HepG2 (cell line): ENCODE measurements at regions not wholly inside any gene's neighbourhood (a gene's known extent, or its start where the extent isn't known, plus 50 kb on each side); places are given as distances from the start of the nearest gene placed in this dataset.

Source experiments
- CC2D1A ChIP-seq: sonication (generic); formaldehyde crosslinking; IDR thresholded peaks from 2 replicates; pipeline ENCODE4 v1.8.1; 2023; ENCODE audit warnings: mild to moderate bottlenecking, missing genetic modification reagents
- ESRRA ChIP-seq: sonication (generic); formaldehyde crosslinking; IDR thresholded peaks from 2 replicates; pipeline ENCODE4 v1.5.1; 2020; ENCODE audit warnings: mild to moderate bottlenecking, low read depth, missing genetic modification reagents
- FOXO1 ChIP-seq: sonication (generic); formaldehyde crosslinking; IDR thresholded peaks from 2 replicates; pipeline ENCODE4 v1.4.0; 2020; ENCODE audit warnings: missing genetic modification reagents
- HMG20A ChIP-seq: IDR thresholded peaks from 2 replicates; pipeline ENCODE4 v1.6.1; 2016; ENCODE audit warnings: borderline replicate concordance
- PRMT3 ChIP-seq: sonication (generic); formaldehyde crosslinking; IDR thresholded peaks from 2 replicates; pipeline ENCODE4 v1.8.1; 2022; ENCODE audit warnings: low read depth, mild to moderate bottlenecking, moderate library complexity, missing genetic modification reagents, borderline replicate concordance
- RAD51 ChIP-seq: fragments of 450-650 bp; IDR thresholded peaks from 2 replicates; pipeline ENCODE4 v1.6.1; 2016; ENCODE audit warnings: borderline replicate concordance
- SKI ChIP-seq: fragments of 450-650 bp; IDR thresholded peaks from one replicate; pipeline ENCODE4 v1.6.1; 2018; ENCODE audit warnings: mild to moderate bottlenecking; ENCODE audit not compliant: partially characterized antibody
- ZNF33A ChIP-seq: sonication (generic); formaldehyde crosslinking; IDR thresholded peaks from 2 replicates; pipeline ENCODE4 v1.5.1; 2020; ENCODE audit warnings: missing genetic modification reagents, mild to moderate bottlenecking, moderate library complexity, borderline replicate concordance
- ZNF607 ChIP-seq: sonication (generic); formaldehyde crosslinking; IDR thresholded peaks from 2 replicates; pipeline ENCODE4 v1.5.1; 2020; ENCODE audit warnings: missing genetic modification reagents, mild to moderate bottlenecking, borderline replicate concordance
- ZNF816 ChIP-seq: sonication (generic); formaldehyde crosslinking; IDR thresholded peaks from 2 replicates; pipeline ENCODE4 v1.8.0; 2022; ENCODE audit warnings: missing genetic modification reagents, mild to moderate bottlenecking, borderline replicate concordance
- TF ChIP-seq, protein P1 (sequence below): sonication (generic); formaldehyde crosslinking; IDR thresholded peaks from 2 replicates; pipeline ENCODE4 v1.4.0; 2020; ENCODE audit warnings: missing genetic modification reagents, borderline replicate concordance
- TF ChIP-seq, protein P2 (sequence below): IDR thresholded peaks from 2 replicates; pipeline ENCODE4 v1.6.1; 2012; ENCODE audit warnings: inconsistent platforms
- TF ChIP-seq, protein P3 (sequence below): sonication (generic); formaldehyde crosslinking; IDR thresholded peaks from 2 replicates; pipeline ENCODE4 v1.4.0; 2020; ENCODE audit warnings: missing genetic modification reagents
- TF ChIP-seq, protein P4 (sequence below): sonication (generic); formaldehyde crosslinking; IDR thresholded peaks from 2 replicates; pipeline ENCODE4 v1.4.0; 2020; ENCODE audit warnings: missing genetic modification reagents
- TF ChIP-seq, protein P5 (sequence below): sonication (generic); formaldehyde crosslinking; IDR thresholded peaks from 2 replicates; pipeline ENCODE4 v1.4.0; 2020; ENCODE audit warnings: mild to moderate bottlenecking, missing genetic modification reagents

DNA sequence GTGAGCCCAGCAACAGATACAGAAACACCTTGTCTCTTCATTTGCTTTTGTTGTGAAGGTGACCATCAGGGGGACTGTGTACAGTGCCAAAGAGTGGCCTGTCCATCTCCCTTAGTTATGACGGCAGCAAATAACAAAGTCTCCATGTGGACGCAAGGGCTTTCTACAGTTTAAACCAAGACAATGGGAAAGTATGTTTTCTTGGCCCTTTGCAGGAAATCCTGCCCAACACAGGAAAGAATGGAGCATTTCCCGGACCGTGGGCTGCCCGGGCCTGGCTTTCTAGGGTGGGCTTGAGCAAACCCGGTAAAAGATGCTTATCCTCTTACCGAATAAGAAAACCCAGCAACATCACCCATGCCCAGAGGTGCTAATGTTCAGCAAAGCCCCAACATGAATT is 87.3 kb downstream of the ZBTB18 start (continued):
- TF ChIP-seq, protein P1, sequence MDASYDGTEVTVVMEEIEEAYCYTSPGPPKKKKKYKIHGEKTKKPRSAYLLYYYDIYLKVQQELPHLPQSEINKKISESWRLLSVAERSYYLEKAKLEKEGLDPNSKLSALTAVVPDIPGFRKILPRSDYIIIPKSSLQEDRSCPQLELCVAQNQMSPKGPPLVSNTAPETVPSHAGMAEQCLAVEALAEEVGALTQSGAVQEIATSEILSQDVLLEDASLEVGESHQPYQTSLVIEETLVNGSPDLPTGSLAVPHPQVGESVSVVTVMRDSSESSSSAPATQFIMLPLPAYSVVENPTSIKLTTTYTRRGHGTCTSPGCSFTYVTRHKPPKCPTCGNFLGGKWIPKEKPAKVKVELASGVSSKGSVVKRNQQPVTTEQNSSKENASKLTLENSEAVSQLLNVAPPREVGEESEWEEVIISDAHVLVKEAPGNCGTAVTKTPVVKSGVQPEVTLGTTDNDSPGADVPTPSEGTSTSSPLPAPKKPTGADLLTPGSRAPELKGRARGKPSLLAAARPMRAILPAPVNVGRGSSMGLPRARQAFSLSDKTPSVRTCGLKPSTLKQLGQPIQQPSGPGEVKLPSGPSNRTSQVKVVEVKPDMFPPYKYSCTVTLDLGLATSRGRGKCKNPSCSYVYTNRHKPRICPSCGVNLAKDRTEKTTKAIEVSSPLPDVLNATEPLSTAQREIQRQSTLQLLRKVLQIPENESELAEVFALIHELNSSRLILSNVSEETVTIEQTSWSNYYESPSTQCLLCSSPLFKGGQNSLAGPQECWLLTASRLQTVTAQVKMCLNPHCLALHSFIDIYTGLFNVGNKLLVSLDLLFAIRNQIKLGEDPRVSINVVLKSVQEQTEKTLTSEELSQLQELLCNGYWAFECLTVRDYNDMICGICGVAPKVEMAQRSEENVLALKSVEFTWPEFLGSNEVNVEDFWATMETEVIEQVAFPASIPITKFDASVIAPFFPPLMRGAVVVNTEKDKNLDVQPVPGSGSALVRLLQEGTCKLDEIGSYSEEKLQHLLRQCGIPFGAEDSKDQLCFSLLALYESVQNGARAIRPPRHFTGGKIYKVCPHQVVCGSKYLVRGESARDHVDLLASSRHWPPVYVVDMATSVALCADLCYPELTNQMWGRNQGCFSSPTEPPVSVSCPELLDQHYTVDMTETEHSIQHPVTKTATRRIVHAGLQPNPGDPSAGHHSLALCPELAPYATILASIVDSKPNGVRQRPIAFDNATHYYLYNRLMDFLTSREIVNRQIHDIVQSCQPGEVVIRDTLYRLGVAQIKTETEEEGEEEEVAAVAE (CRISPR knock-in tag), result no peak
- TF ChIP-seq, protein P2, sequence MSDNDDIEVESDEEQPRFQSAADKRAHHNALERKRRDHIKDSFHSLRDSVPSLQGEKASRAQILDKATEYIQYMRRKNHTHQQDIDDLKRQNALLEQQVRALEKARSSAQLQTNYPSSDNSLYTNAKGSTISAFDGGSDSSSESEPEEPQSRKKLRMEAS, result no peak
- TF ChIP-seq ESRRA (CRISPR knock-in tag) (no peak), CC2D1A (no peak), HMG20A (no peak), ZNF816 (no peak), SKI (no peak), ZNF33A (CRISPR knock-in tag) (no peak), FOXO1 (CRISPR knock-in tag) (no peak), PRMT3 (CRISPR knock-in tag) (no peak), RAD51 (no peak), ZNF607 (CRISPR knock-in tag) (no peak)
- TF ChIP-seq, protein P3, sequence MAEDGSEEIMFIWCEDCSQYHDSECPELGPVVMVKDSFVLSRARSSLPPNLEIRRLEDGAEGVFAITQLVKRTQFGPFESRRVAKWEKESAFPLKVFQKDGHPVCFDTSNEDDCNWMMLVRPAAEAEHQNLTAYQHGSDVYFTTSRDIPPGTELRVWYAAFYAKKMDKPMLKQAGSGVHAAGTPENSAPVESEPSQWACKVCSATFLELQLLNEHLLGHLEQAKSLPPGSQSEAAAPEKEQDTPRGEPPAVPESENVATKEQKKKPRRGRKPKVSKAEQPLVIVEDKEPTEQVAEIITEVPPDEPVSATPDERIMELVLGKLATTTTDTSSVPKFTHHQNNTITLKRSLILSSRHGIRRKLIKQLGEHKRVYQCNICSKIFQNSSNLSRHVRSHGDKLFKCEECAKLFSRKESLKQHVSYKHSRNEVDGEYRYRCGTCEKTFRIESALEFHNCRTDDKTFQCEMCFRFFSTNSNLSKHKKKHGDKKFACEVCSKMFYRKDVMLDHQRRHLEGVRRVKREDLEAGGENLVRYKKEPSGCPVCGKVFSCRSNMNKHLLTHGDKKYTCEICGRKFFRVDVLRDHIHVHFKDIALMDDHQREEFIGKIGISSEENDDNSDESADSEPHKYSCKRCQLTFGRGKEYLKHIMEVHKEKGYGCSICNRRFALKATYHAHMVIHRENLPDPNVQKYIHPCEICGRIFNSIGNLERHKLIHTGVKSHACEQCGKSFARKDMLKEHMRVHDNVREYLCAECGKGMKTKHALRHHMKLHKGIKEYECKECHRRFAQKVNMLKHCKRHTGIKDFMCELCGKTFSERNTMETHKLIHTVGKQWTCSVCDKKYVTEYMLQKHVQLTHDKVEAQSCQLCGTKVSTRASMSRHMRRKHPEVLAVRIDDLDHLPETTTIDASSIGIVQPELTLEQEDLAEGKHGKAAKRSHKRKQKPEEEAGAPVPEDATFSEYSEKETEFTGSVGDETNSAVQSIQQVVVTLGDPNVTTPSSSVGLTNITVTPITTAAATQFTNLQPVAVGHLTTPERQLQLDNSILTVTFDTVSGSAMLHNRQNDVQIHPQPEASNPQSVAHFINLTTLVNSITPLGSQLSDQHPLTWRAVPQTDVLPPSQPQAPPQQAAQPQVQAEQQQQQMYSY (CRISPR knock-in tag), result no peak
- TF ChIP-seq, protein P4, sequence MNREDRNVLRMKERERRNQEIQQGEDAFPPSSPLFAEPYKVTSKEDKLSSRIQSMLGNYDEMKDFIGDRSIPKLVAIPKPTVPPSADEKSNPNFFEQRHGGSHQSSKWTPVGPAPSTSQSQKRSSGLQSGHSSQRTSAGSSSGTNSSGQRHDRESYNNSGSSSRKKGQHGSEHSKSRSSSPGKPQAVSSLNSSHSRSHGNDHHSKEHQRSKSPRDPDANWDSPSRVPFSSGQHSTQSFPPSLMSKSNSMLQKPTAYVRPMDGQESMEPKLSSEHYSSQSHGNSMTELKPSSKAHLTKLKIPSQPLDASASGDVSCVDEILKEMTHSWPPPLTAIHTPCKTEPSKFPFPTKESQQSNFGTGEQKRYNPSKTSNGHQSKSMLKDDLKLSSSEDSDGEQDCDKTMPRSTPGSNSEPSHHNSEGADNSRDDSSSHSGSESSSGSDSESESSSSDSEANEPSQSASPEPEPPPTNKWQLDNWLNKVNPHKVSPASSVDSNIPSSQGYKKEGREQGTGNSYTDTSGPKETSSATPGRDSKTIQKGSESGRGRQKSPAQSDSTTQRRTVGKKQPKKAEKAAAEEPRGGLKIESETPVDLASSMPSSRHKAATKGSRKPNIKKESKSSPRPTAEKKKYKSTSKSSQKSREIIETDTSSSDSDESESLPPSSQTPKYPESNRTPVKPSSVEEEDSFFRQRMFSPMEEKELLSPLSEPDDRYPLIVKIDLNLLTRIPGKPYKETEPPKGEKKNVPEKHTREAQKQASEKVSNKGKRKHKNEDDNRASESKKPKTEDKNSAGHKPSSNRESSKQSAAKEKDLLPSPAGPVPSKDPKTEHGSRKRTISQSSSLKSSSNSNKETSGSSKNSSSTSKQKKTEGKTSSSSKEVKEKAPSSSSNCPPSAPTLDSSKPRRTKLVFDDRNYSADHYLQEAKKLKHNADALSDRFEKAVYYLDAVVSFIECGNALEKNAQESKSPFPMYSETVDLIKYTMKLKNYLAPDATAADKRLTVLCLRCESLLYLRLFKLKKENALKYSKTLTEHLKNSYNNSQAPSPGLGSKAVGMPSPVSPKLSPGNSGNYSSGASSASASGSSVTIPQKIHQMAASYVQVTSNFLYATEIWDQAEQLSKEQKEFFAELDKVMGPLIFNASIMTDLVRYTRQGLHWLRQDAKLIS, result no peak
- TF ChIP-seq, protein P5, sequence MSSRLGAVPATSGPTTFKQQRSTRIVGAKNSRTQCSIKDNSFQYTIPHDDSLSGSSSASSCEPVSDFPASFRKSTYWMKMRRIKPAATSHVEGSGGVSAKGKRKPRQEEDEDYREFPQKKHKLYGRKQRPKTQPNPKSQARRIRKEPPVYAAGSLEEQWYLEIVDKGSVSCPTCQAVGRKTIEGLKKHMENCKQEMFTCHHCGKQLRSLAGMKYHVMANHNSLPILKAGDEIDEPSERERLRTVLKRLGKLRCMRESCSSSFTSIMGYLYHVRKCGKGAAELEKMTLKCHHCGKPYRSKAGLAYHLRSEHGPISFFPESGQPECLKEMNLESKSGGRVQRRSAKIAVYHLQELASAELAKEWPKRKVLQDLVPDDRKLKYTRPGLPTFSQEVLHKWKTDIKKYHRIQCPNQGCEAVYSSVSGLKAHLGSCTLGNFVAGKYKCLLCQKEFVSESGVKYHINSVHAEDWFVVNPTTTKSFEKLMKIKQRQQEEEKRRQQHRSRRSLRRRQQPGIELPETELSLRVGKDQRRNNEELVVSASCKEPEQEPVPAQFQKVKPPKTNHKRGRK (CRISPR knock-in tag), result no peak
